Heart right ventricle (tissue), 16 donors: ENCODE measurements at regions not wholly inside any gene's neighbourhood (a gene's known extent, or its start where the extent isn't known, plus 50 kb on each side); places are given as distances from the start of the nearest gene placed in this dataset.

ENCODE experiments used
- ATAC-seq, 8 donors: fragments of 200-7000 bp; cut with Tn5 transposase; one replicate each; pipeline ENCODE4 v1.9.1; 2020; ENCODE audit warnings: mild to moderate bottlenecking in 8 of 8, moderate library complexity in 8 of 8, moderate number of reproducible peaks in 1 of 8
- DNase-seq, 2 donors: peaks; one replicate each; pipeline ENCODE4 v3.0.0-alpha.2; 2020
- H3K27ac ChIP-seq, 10 donors: fragments of 200-600 bp; sonication (generic) in 2 of 10; one replicate each; pipeline versions ENCODE4 v1.5.0 to v1.8.0; 2020 to 2022; ENCODE audit warnings: mild to moderate bottlenecking in 3 of 10
- H3K27me3 ChIP-seq, 7 donors: fragments of 200-600 bp; one replicate each; pipeline ENCODE4 v1.8.0; 2021 to 2022; ENCODE audit warnings: mild to moderate bottlenecking in 2 of 7
- H3K36me3 ChIP-seq, 9 donors: fragments of 200-600 bp; sonication (generic) in 1 of 9; one replicate each; pipeline versions ENCODE4 v1.5.0 to v1.8.0; 2020 to 2022; ENCODE audit warnings: mild to moderate bottlenecking in 2 of 9
- H3K4me1 ChIP-seq, 9 donors: fragments of 200-600 bp; sonication (generic) in 1 of 9; one replicate each; pipeline versions ENCODE4 v1.5.0 to v1.8.0; 2020 to 2022; ENCODE audit warnings: mild to moderate bottlenecking in 4 of 9
- H3K4me3 ChIP-seq, 10 donors: fragments of 200-600 bp; sonication (generic) in 2 of 10; one replicate each; pipeline versions ENCODE4 v1.5.0 to v1.8.0; 2020 to 2022; ENCODE audit warnings: mild to moderate bottlenecking in 7 of 10, moderate library complexity in 2 of 10
- H3K9me3 ChIP-seq, 11 donors: fragments of 200-600 bp in 10 of 11; sonication (generic) in 2 of 11; one replicate each; pipeline versions ENCODE4 v1.5.0 to v1.8.0; 2013 to 2022; ENCODE audit warnings: mild to moderate bottlenecking in 2 of 11, control low read depth in 1 of 11, moderate library complexity in 1 of 11
- CTCF ChIP-seq, 9 donors: fragments of 200-600 bp; sonication (generic) in 2 of 9; IDR thresholded peaks; one replicate each; pipeline versions ENCODE4 v1.5.0 to v1.8.0; 2021 to 2022; ENCODE audit warnings: antibody characterized with exemption in 9 of 9, mild to moderate bottlenecking in 5 of 9, moderate library complexity in 1 of 9
- WGBS, 2 donors: extraction: QIAGEN DNeasy Blood & Tissue Kit; methylation state at CpG; one replicate each; pipeline ENCODE4 v1.1.7; 2013; ENCODE audit warnings: inconsistent platforms in 1 of 2; 5-methylcytosine and 5-hydroxymethylcytosine counted together
- intact Hi-C, 10 donors: fragments of 100-400 bp; cut with DNase I; formaldehyde crosslinking; loops; one replicate each; pipeline versions ENCODE4 v1.11.1 to v1.14.2; 2022
- donor health status: Arrhythmogenic right ventricular cardiomyopathy.
- donor health status: ischemic (EF 13 %, LVEDD 7.1; RV severe dilation, severe dysfunction).
- donor health status: healthy with polysubstance abuse.
- donor health status: DM: no; HTN: yes; CAD: no.
- donor health status: DM: no; HTN: no; CAD: no.
- donor health status: ischemic (EF 25% LVEDD 6.9; RV normal size, moderate dysfunction).
- donor health status: ischemic (EF 25% LVEDD 5.7; RV mildly dilated, moderate dysfunction).
- donor health status: healthy.
- donor health status: DM: yes; HTN: yes; CAD: no.
- donor health status: Ischemic cardiomyopathy.
- donor health status: ischemic (EF 35%, LVEDD 5.7; RV mildly dilated, moderate dysfunction).
- donor health status: nonischemic (EF 11% LVEDD 7.7; RV severe dilation, severe dysfunction).
- donor health status: DM: yes; HTN: yes; CAD: no.
- donor health status: PGD.
- donor health status: ischemic (EF 29% LVEDD 5.4; RV normal size, mild dysfunction).
- donor health status: nonischemic (EF 23%, LVEDD 6.1; RV moderate dilation, normal function).

- H3K4me1 ChIP-seq: no peaks in the 10 kb centered on the region
- no peak overlapping the region for H3K4me3 ChIP-seq
- DNase-seq: no peak
- H3K27me3 ChIP-seq: no peaks in the 10 kb centered on the region
- no peak overlapping the region for H3K27ac ChIP-seq
- ATAC-seq: no peak
- no peak for TF ChIP-seq CTCF (IDR thresholded peaks at IDR 0.05)
- WGBS, 2 donors: 95 to 98% methylated on average over 1 of the region's 1 CpG
- peaks cover 0 to 11% (median 0%) of the 10 kb centered on the region in 11 donors for H3K9me3 ChIP-seq
- intact Hi-C loops: no loop called here
- no peaks in the 10 kb centered on the region for H3K36me3 ChIP-seq
Measured at GRCh38 chr13:62094932-62095331, 679.3 kb upstream of the PCDH20 start.

GRCh38 chr13:62093984-62094780 lies 678.5 kb upstream of the PCDH20 start:
- H3K36me3 ChIP-seq: no peaks in the 10 kb centered on the region
- intact Hi-C loops: no loop called here
- no peak for ATAC-seq
- no peak overlapping the region for H3K27ac ChIP-seq
- H3K4me3 ChIP-seq: no peak overlapping the region
- H3K27me3 ChIP-seq: no peaks in the 10 kb centered on the region
- DNase-seq: no peak
- 79 to 86% methylated on average over 5 of the region's 5 CpGs for WGBS, 2 donors
- peaks cover 0 to 11% (median 0%) of the 10 kb centered on the region in 11 donors for H3K9me3 ChIP-seq
- no peak for TF ChIP-seq CTCF (IDR thresholded peaks at IDR 0.05)
- no peaks in the 10 kb centered on the region for H3K4me1 ChIP-seq

- DNase-seq: no peak
- Histone ChIP-seq H3K4me3 (no peak overlapping the region), H3K36me3 (no peaks in the 10 kb centered on the region), H3K27me3 (no peaks in the 10 kb centered on the region), H3K4me1 (no peaks in the 10 kb centered on the region), H3K27ac (no peak overlapping the region), H3K9me3 (peaks cover 0 to 11% (median 0%) of the 10 kb centered on the region in 11 donors)
- ATAC-seq: no peak
- no peak for TF ChIP-seq CTCF (IDR thresholded peaks at IDR 0.05)
- 71 to 73% methylated on average over 2 of the region's 2 CpGs for WGBS, 2 donors
- intact Hi-C loops: no loop called here
Measured at GRCh38 chr13:62092949-62093348, 677.3 kb upstream of the PCDH20 start.

- Histone ChIP-seq H3K9me3 (peaks cover 0 to 11% (median 0%) of the 10 kb centered on the region in 11 donors), H3K4me3 (no peak overlapping the region), H3K4me1 (no peaks in the 10 kb centered on the region), H3K36me3 (no peaks in the 10 kb centered on the region), H3K27me3 (no peaks in the 10 kb centered on the region), H3K27ac (no peak overlapping the region)
- 75 to 81% methylated on average over 3 of the region's 3 CpGs for WGBS, 2 donors
- no peak for DNase-seq
- no peak for ATAC-seq
- no peak for TF ChIP-seq CTCF (IDR thresholded peaks at IDR 0.05)
- intact Hi-C loops: no loop called here
Measured at GRCh38 chr13:62092536-62092935, 676.9 kb upstream of the PCDH20 start.
